GM21737 (cell line): ENCODE measurements at regions not wholly inside any gene's neighbourhood (a gene's known extent, or its start where the extent isn't known, plus 50 kb on each side); places are given as distances from the start of the nearest gene placed in this dataset.

Source experiments
- ATAC-seq: cut with Tn5 transposase; IDR thresholded peaks from one replicate; pipeline ENCODE4 v1.9.1; 2021; ENCODE audit warnings: mild to moderate bottlenecking, moderate library complexity; ENCODE audit not compliant: unreplicated experiment

DNA sequence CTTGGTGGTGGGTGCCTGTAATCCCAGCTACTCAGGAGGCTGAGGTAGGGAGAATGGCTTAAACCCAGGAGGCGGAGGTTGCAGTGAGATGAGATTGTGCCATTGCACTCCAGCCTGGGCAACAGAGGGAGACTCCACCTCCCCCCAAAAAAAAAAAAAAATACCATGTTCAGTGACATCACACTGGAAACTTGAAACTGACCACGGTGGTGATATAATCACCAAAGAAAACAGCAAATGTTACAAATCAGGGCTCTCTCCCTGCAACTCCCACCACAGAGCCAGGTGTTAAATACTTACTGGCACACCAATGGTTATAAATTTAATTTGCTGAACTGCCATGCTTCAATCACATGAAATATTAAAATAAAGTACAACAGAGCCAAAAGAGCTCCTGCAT is 81.4 kb downstream of the ZNF608 start:
- no peak for ATAC-seq

DNA sequence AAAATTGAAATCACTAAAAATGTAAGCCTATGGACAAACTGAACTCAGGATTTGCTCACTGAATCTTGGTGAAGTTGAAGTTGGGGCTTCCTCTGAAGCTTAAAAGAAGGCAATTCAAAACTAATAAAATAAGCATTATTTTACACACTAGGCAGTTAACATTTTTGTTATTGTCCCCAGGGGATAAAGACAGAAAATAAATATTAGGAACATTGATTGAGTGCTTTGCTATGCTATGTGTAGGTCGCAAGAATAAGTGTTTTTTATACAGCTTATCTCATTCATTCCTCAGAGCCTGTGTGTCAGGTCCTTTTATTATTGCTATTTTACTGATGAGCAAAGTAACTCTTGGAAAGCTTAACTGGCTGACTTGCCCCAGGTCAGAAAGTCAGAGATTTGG is 82.2 kb downstream of the ZNF608 start:
- no peak for ATAC-seq

DNA sequence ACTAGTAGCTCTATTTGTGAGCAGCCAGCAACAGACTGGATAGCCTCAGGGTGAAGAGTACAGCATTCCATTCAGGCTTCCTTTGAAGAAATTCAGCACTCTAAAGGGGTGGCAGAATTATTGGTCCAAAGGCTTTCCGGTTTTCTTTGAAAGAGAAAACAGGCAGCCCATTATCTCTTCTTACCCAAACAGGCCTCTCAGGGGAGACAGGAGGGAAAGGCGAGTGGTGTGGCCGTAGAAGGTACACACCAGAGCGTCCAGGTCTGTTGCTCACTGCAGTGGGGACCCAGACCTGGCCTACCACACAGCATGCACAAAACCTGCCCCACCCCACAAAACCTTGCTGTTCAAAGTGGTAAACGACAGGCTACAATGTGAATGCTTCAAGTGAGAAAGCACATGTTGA is 83.3 kb downstream of the ZNF608 start:
- ATAC-seq, result no peak

DNA sequence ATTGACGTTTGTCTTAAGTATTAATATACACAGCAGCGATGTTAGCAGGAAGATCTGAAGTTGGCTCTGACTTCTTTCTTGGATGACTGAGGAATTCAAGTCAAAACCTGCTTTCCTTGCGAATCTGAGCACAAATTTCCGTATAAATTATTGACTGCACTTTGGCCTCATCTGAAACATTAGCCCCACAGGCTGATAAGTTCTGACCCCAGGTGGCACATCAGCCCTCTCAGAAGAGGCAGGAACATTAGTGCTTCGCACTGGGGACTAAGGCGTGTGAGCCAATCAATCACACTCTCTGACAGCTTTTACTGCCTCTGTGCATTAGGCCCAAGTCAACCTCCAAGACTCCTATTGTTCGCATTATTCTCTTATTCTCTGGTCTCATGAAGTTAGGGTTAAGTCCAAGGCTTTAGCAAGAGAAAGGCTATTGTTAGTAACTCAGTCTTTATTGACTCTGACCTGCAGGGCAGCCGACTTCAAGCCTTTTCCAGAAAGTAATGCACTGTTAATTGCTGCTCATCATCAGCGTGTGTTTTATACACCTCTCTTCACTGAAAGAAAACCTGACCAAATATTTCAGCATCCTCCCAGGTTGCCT is 84.2 kb downstream of the ZNF608 start:
- ATAC-seq, result no peak

DNA sequence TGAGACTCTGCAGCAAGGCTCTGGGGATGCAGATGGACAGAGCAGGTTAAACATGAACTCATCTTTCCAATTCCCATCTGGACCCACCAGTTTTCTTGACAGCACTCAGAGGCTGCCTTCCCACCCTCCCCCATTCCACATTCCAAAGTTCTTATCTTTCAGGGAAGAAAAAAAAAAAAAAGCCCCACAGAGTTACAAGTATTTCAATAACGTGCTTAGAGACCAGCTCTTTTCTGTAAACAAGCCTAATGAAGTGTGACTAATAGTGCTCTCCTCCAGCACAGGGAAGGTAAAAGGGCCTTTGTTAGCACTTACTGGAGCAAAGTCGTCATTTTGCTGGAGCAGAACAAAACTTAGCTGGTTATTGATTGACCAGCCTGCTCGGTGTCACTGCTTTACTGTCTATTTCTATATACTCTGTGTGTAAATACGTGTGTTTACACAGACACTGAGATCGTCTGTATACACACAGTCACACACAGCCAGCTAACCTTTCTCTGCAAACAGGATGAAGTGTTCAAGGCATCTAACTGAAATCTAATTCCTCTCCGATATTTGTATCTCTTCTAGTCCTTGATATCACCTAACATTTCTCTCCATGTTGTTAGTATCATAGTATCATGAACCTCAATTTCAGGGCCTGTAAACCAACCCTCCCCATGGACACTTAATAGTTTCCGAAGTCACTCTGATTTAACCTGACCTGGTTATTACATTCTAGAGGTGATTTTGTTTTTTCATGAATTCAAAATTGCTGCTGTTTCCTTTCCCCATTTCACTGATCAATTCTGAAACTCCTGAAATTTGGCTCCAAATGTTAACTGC is 84.9 kb downstream of the ZNF608 start:
- ATAC-seq, result no peak

DNA sequence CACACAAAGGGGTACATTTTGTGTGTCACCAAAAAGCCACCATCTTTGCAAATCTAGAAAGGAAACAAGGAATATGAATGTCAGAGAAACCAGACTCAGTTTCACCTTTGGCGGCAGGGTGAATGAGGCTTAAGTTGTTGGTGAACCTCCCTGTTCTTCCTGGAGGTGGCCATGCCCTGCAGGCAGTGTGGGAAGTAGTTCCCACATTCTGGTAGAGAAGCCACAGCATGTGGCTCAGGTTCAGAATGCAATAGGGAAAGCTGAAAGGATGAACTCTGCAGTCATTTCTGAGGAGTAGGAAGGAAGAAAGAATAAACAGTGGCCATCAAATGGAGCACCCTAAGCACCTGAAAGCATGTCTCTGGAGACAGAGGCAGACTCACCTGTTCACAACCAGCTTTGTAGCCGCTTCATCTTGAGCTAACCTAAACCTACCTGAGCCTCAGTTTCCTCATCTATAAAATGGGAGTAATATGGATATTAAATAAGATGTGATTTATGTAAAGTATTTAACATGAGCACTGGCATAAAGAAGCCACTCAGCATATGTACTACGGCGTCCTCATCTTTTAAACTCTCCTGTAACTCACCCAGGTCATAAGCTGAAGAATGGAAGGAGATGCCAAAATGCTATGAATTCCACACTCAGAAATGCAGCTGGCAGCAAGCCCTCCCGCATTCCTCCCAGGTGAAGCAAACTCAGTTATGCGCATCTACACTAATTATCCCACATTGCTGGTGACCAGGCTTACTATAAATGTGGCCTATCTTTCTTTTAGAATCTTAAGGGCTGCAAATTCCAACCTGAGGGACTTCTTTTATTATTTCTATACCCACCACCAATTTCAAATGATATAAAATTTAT is 86.0 kb downstream of the ZNF608 start:
- no peak for ATAC-seq

DNA sequence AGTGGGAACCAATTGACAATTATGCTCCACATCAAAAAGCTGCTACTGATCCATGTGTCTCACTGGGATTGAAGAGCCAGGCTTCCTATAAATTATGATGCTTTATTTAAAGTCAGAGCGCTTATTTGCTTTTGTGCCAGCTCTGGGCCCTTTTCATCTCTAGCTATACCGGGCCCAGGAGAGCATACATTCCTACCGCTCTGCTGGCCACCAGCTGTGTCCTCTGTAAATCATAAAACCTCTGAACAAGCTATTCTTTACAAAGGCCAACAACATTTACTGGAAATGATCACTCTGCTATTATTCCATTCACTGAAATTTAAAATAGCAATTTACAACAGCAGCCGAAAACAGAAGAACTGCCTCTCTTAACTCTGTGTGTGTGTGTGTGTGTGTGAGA is 86.6 kb downstream of the ZNF608 start:
- no peak for ATAC-seq

DNA sequence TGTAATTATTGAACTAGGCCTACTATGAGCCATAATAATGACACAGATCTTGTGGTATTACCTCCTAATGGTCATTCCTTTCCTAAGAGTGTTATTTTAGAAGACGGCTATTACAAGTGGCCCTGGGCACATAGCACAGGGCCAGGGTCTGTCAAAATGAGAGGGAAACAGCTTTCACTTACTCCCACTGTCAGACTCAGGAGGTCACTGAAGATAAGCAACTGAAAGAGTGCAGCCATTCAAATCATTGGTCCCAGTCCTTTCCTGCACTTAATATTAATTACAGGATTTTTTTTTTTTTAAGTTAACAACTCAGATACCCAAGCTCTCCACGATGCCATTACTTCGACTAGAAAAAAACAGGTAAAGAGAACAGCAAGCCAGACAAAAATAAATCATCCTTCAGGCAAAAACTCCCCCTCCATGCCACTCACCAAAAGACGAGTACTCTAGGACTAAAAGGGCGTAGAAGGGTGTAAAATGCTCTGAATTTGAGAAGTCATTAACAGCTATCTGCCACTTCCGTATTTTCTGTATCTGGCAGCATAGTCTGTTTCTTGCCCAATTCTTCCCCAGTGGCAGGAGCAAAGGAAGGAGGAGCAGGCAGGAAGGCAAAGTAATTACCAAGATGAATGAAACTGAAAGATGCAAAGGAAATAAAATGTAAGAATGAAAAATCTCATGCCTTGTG is 87.4 kb downstream of the ZNF608 start:
- ATAC-seq, result no peak

DNA sequence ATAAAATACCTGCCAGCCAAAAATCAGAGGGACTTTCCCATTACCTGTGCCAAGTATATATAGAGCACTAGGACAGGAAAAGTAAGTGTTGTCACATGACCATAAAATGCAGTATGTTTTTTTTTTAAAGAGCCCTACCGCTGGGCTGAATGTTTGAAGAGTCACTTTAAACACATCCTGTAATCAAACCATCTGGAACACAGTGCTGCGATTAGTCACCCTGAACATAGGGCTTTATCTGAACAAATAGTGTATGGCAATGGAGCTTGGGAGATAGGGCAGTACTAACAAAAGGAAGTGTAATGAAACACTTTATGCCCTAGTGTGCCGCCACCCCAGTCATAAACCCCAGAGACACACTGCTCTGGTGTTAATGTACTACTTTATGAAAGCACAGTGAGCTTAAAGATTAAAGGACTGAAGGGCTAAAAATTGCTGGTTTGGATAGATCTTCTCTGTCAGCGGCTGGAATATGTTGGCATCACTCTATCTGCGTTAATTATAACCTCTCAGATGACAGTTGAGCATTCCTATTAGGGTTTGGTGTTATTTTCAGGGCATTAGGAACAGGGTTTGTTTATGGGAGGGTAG is 90.4 kb downstream of the ZNF608 start:
- ATAC-seq, result no peak

DNA sequence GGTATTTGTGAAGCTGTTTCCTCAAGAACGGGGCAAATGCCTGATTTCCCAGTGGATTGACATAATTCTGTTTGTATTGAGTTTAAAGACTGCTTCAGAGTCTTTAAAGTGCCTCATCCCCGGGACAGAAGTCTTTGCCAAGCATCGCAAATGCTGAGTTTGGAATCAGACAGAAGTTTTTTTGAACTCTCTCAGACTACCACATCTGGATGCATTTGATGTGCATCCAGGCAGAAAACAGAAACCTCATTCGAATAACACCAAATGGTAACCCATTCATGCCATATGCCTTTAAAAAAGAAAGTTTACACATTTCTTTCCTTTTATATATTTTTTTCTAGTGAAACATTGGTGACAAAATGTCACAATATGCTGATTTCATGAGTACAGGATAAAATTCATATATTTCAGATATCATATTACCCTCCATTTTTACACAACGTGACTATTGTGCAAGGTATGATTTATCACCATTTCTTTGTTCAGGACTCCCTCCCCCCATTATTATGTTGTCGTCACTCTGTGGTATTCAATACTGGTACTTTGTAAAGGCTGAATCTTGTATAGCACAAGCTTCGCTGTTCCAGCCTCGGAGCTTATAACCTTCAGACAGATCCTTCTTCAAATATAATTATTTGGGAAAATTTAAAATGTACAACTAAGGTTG is 91.1 kb downstream of the ZNF608 start:
- ATAC-seq, result no peak

DNA sequence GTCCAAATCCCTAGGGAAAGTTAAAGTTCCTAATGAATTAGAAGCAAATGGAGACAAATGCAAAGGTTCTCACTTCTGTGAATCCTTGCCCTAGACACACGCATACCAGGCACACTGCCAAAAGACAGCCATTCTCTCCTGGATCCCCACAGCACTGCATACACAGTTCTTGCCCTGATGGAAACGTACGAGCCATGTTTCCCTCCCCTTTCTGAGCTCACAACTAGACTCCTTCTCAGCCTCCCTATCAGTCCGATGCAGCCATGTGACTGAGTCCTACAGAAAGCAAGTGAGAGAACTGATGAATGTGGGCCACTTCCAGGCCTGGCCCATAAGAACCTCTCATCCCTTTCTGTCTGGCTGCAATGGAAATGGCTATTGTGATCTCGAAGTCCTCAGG is 92.0 kb downstream of the ZNF608 start:
- no peak for ATAC-seq

DNA sequence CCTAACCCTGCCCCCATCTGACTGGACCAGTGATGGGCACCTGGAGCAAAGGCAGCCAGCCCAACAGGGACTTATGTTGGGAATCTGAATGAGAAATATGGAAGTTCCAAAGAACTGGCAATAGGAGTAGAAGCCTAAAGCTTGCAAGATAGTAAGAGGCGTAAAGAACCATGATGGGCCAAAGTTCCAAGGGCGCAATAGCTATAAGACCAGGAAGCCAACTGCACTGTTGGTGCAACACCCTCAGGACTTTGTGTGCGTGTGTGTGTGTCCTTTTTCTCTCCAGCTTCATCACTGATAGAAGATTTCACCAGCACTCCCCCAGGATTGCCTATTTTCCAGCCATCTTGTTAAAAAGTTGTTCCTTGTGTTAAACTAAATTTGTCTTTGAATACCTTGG is 92.8 kb downstream of the ZNF608 start:
- ATAC-seq, result no peak

DNA sequence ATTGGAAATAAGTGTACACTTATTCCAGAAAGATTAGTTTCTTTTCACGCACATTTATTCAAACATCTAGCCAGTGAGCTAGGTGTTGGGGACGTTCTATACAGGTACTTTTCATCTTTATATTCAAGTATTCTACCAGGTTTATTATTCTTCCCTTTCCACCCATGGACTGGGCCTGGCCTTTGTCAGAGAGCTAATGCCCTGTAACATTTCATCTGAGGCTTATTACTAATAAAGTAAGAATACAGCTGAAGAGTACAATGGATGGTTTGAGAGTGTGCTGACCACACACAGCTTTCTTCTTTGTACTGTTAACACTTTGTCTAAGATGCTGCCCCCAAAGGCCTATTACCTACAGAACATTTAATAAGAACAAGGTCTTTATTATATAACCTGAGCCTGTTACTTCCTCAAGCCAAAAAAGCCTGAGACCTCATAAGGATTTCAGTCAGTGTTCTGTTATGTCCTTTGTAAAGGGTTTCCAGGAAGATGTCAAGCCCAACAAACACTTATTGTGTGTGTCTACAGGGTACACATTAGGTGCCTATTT is 93.5 kb downstream of the ZNF608 start:
- no peak for ATAC-seq

DNA sequence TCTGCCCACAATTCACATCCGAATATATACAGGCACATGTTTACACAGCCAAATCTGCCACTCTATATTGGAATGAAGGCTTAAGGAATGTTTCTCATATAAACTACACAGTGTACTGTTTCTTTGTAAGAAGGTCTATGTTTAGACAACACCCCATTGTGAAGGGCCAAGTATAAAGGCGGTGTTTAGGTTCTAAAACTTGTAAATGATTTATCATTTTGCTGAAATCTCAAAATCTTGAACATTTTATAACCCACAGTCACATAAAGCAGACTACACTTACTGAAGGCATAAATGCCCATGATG is 94.0 kb downstream of the ZNF608 start:
- no peak for ATAC-seq

DNA sequence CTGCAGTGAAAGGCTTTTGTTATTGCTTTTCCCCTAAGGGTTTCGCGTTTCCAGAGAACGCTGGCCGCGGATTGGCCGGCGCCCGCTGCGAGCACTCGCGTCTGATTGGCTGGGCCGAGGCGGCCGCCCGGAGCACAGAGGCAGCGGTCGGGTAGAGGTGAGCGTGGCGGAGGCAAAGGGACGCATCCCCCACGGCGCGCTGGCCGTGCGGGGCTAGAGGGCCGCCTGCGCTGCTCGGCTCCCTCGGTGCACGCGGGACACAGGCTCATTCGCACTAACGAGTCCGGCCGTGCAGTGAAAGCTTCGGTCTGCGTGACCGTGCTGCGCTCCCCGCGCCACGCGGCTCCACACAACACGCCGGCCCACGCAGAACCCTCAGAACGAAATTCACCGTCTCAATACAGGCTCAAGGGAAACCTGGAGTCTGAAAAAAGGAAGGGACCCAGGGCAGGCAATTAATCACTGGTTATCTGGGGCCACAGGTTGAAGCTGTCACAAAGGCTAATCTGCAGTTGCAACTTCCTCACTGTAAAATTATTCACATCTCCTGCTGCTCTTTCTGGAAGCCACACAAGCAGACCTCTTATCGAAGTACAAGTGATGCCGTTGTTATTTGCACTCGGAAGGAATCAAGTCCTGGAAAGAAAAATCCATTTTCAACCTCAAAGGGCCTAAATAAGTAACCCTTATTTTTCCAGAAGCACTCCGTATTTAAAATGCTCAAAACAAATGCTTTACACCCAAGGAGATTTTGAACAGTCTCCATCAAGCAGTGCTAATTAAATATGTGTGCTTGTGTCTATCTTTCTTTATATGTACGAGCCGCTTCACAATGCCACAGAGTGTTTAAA is 94.6 kb downstream of the ZNF608 start:
- no peak for ATAC-seq

DNA sequence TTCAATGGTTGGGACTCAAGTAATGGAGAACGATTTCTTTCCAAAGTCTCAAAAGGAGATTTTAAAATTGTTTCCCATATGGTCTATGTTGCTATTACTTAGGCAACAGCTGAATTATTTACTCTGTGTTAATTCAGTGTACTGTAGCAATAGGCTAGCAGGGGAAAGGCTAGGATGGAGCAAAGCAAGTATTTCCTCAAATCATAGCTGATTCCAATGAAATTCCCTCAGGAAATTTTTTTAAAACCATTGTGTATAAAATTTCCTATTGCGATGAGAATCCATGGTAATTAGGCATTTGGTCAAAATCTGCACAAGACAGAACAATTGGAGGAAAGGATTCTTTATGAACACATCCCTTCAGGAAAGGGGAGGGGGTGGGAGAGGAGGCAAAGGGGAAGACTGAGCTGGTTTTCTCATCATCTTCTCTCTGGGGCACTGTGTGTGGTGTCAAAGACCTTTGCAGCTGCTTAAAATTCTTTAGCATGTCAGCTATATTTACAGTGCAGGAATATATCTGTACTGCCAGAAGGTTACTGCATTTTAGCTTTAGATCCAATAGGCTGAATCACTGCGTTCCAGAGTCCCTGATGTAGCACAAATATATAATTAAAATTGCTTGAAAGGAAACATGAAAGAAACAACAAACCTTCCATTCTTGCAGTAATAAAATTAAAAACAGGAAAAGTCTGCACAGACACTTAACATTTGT is 95.3 kb downstream of the ZNF608 start:
- no peak for ATAC-seq

DNA sequence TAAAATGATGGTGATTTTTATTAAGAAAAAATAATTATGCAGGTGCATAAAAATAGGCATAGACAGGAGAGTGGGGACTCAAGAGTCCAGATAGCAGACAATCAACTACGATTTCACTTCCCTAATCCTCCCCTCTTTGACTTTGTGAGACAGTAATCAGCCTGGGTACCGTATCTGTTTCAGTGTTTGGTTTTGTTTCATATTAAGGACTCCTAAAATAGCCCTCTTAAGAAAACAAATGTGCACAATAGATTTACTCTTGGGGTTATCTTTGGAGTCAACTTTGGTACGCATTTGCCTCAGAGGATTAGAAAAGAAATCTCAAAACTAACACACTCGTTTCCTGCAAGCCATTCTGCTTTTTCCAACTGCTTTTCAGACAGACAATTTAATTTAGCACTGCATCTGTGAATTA is 96.3 kb downstream of the ZNF608 start:
- ATAC-seq, result peak; percentile 54

DNA sequence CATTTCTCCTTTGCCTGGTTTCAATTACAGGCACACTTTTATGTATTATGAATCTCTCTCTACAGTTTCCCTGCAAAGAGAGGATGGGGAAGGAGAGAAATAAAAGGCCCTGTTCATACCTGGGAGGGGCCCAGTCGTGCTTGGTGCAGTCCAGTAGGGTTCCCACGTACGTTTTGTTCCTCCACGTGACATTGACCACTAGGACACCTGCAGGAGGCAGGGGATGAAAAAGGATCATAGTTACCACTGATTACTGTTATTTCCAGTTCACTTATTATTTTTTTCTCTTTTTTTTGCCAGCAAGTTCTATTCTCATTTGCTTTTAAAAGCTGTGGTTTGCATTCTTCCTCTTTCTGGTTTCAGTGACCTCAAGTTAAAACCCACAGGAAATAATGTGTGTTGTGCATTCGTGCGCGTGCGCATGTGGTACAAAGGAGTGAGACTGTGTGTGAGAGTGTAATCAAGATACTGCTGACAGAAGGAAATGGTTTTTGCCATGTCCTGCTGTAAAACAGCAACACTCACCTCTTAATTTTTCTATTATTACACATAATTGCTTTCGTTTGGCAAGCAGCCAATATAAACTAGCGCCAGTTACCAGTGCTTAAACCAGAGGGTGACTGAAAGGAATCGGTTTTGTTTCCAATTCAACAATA is 96.8 kb downstream of the ZNF608 start:
- ATAC-seq, result peak; percentile 87
